Astrocyte (in vitro differentiated cells and primary cell): ENCODE measurements at regions not wholly inside any gene's neighbourhood (a gene's known extent, or its start where the extent isn't known, plus 50 kb on each side); places are given as distances from the start of the nearest gene placed in this dataset.

Experiments
- EZH2 ChIP-seq: IDR thresholded peaks from 2 replicates; pipeline ENCODE4 v1.6.1; 2012; ENCODE audit warnings: mild to moderate bottlenecking, low read length, inconsistent platforms; ENCODE audit not compliant: insufficient read depth
- TF ChIP-seq, protein P1 (sequence below): IDR thresholded peaks from 2 replicates; pipeline ENCODE4 v1.5.1; 2011; ENCODE audit warnings: low read depth, mild to moderate bottlenecking, inconsistent platforms, low read length, moderate library complexity; ENCODE audit not compliant: insufficient read depth

DNA sequence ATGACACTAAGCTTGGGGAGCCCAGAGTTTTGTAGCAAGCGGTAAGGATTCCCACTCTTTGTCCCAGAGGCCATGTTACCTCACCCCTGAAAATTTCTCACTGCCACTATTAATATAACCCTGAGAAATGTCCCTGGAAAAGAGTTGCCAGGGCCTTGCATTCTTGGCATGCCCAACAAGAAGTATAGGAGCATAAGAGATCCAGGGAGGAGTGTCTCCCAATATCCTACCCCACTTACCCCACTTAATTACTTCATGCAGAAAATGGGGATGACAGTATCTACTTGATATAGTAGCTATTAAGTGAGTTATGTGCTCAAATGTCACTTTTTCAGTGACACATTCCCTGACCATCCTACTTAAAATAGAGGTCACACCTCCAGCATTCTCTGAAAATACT is 120.5 kb upstream of the C1GALT1C1 start:
- TF ChIP-seq, protein P1, sequence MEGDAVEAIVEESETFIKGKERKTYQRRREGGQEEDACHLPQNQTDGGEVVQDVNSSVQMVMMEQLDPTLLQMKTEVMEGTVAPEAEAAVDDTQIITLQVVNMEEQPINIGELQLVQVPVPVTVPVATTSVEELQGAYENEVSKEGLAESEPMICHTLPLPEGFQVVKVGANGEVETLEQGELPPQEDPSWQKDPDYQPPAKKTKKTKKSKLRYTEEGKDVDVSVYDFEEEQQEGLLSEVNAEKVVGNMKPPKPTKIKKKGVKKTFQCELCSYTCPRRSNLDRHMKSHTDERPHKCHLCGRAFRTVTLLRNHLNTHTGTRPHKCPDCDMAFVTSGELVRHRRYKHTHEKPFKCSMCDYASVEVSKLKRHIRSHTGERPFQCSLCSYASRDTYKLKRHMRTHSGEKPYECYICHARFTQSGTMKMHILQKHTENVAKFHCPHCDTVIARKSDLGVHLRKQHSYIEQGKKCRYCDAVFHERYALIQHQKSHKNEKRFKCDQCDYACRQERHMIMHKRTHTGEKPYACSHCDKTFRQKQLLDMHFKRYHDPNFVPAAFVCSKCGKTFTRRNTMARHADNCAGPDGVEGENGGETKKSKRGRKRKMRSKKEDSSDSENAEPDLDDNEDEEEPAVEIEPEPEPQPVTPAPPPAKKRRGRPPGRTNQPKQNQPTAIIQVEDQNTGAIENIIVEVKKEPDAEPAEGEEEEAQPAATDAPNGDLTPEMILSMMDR: no peak
- no peak for TF ChIP-seq EZH2
